ENCODE measurements at regions not wholly inside any gene's neighbourhood (a gene's known extent, or its start where the extent isn't known, plus 50 kb on each side); places are given as distances from the start of the nearest gene placed in this dataset.

- DNase-seq (ENCODE audit: low read depth) = no peak
- no peak for TF ChIP-seq CTCF (IDR thresholded peaks at IDR 0.05; ENCODE audit: insufficient read depth, low read length)
- H3K4me3 ChIP-seq (ENCODE audit: low read depth, low read length) = no peak overlapping the region
Observed at GRCh38 chr10:61529208-61529607, 76.0 kb upstream of the TMEM26 start.

DNA sequence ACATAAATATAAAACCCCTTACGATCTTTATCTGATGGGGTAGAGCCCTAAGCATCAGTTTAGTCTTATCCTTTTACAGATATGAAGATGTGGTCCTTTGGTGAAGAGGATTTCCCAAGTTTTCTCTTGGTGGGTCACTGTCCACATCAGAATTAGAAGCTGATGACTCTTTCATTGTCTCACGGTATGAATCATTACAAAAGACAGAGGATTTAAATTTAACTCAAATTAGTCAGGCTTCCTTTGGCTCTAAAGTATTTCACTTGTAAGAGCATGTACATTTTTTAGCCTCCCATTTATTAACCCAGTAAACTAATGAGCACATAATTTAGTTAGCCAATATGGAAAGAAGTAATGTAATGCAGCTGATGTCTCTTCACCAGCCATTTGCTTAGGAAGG, 49.9 kb upstream of the TMEM26 start:
- H3K4me3 ChIP-seq (ENCODE audit: low read depth, low read length) = no peak overlapping the region
- DNase-seq (ENCODE audit: low read depth) = peak; percentile 9
- TF ChIP-seq CTCF (IDR thresholded peaks at IDR 0.05; ENCODE audit: insufficient read depth, low read length) = no peak
